ES-I3 (cell line): ENCODE measurements at regions not wholly inside any gene's neighbourhood (a gene's known extent, or its start where the extent isn't known, plus 50 kb on each side); places are given as distances from the start of the nearest gene placed in this dataset.

Experiments used
- H3K36me3 ChIP-seq: 2 replicates; pipeline ENCODE4 v1.6.1; 2013; ENCODE audit warnings: mild to moderate bottlenecking, low read length, control low read depth, moderate library complexity; ENCODE audit not compliant: insufficient read depth
- H3K4me1 ChIP-seq: 2 replicates; pipeline ENCODE4 v1.6.1; 2013; ENCODE audit warnings: mild to moderate bottlenecking, control low read depth, low read length; ENCODE audit not compliant: insufficient read depth
- H3K9ac ChIP-seq: 2 replicates; pipeline ENCODE4 v1.6.1; 2013; ENCODE audit warnings: low read depth, mild to moderate bottlenecking, low read length, moderate library complexity
- H3K9me3 ChIP-seq: 2 replicates; pipeline ENCODE4 v1.6.1; 2013; ENCODE audit warnings: mild to moderate bottlenecking, low read length, moderate library complexity; ENCODE audit not compliant: control insufficient read depth, insufficient read depth

- Histone ChIP-seq H3K9me3 (no peaks in the 10 kb centered on the region), H3K4me1 (peaks cover 19% of the 10 kb centered on the region), H3K36me3 (no peaks in the 10 kb centered on the region), H3K9ac (no peak overlapping the region)
These were observed 122.6 kb downstream of the AQP9 start for GRCh38 chr15:58260725-58261267.

- Histone ChIP-seq H3K9me3 (no peaks in the 10 kb centered on the region), H3K4me1 (peaks cover 19% of the 10 kb centered on the region), H3K9ac (no peak overlapping the region), H3K36me3 (no peaks in the 10 kb centered on the region)
These were observed 123.2 kb downstream of the AQP9 start for GRCh38 chr15:58261368-58261767.

DNA sequence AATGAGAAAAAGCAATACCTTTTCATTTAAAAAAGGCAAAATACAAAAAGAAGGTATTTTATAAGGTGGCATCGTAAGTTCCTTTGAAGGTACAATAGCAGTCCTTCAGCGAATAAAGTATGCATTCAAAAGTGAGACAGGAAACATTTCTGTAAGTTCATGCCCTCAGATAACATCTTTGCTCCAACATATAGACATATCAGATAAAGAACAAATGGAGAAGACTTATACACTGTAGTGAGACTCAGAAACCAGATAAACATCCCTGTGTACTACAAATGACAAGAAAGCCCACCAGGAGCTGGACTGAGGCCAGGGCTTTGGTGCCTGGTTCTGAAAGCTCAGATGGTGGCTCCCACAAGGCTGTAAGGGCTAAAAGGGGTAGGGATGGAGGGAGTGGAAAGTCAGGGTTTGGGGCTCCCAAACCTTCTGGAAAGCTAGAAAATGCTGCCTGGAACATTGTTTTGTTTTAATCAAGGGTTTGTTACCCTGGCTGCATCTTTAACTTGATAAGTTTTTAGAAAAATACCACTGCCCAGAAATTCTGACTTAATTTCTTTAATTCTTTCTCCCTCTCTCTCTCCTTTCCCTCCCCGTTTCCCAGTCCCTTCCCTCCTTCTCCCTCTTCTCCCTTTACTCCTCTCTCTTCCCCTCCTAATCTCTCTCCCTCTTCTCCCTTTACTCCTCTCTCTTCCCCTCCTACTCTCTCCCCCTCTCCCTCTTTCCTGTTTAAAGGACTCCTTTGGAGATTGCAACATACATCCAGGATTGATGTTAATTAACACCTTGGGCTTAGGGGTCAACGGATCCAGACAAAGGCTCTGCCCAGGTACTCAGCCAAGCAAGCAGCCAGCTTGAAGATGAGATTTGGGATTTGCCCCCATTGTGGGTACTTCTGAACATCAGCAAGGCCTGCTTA, 126.1 kb downstream of the AQP9 start:
- peaks cover 19% of the 10 kb centered on the region for H3K4me1 ChIP-seq

DNA sequence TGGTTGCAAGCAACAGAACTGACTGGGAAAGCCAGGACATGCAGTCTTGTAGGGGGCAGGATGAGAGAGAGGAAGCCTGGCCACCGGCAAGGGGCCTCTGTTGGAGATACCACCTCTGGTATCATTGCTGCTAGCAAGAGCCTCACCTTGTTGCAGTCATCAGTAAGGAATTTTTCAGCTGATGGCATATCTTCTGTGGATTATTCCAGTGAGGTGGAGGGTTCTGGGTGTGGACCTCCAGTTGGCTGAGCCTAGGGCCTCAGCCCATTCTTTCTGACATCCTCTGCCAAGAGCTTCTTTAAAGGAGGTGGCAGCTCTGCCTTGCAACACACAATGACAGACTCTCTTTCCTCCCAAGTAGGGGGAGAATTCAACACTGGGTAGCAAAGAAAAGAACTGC, 128.9 kb downstream of the AQP9 start:
- Histone ChIP-seq H3K9ac (no peak overlapping the region), H3K4me1 (no peaks in the 10 kb centered on the region), H3K36me3 (no peaks in the 10 kb centered on the region), H3K9me3 (no peaks in the 10 kb centered on the region; the same call in 1 of the 2 replicates)

More for the DNA sequence above, 126.1 kb downstream of the AQP9 start:
- Histone ChIP-seq H3K9ac (no peak overlapping the region), H3K9me3 (no peaks in the 10 kb centered on the region; the same call in 1 of the 2 replicates), H3K36me3 (no peaks in the 10 kb centered on the region)

DNA sequence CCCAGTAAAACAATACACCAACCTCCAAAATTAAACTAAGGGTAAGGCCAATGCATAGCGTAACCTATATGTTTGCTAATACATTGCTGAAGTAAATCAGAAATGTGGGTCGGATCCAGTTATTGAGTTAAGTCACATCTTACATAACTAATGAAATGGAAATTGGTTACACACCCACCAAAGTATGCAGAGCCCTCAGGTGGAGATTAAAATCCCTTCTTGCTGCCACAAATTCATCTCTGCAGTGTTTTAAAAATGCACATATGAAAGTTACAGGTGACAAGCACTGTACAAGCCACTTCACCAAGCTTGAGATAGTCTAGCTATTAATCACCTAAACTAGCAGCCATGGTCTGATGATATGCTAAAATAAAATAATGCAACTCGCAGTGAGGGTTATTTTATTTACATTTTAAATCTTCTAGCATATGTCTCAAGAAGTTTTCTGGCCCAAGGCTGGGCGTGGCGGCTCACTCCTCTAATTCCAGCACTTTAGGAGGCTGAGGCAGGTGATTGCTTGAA, 130.6 kb downstream of the AQP9 start:
- Histone ChIP-seq H3K36me3 (no peaks in the 10 kb centered on the region), H3K9ac (no peak overlapping the region), H3K4me1 (no peaks in the 10 kb centered on the region)

DNA sequence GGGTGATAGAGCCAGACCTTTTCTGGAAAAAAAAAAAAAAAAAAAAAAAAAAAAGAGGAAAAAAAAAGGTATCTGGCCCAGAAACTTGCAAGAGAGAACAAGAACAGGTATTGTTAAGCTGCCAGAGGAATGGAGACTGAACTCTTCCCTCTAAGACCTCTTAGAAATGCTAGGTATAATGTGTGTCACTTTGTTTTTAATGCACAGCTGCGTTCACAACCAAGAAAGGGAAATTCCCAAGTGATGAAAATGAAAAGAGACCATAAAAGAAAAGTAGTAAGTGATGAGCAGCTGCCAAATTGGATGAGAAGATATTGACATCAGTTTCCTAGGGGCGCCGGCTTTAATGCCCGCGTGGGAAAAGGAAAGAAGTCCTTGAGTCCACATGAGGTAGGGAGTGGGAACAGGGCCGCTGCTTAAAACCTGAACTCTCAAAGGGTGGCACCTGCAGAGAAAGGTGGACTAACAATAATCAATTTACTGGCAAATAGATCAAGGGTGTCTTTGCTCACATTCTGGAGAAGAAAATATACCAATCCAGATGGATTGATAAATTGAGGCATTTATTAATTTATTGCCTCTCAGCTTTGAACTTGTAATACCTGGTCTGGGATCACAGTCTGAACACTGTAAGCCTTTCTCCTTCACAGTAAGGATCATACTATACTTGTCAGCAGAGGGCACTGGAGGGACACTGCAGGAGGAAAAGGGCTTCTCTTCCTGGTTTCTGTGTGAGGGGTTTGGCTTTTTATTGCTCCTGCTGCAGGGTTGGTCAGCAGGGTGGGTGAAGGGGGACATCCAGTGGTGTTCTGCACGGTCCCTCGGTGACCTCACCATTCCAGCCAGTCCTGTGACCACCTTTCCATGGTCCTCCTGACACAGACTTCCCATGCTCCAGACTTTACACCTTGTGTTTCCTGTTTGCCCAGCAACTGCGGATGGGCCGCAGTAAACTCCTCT, 131.6 kb downstream of the AQP9 start:
- no peaks in the 10 kb centered on the region for H3K4me1 ChIP-seq
- no peaks in the 10 kb centered on the region for H3K36me3 ChIP-seq
- H3K9me3 ChIP-seq = no peaks in the 10 kb centered on the region; the same call in 1 of the 2 replicates
- no peak overlapping the region for H3K9ac ChIP-seq

More for the DNA sequence above, 130.6 kb downstream of the AQP9 start:
- no peaks in the 10 kb centered on the region; the same call in 1 of the 2 replicates for H3K9me3 ChIP-seq

DNA sequence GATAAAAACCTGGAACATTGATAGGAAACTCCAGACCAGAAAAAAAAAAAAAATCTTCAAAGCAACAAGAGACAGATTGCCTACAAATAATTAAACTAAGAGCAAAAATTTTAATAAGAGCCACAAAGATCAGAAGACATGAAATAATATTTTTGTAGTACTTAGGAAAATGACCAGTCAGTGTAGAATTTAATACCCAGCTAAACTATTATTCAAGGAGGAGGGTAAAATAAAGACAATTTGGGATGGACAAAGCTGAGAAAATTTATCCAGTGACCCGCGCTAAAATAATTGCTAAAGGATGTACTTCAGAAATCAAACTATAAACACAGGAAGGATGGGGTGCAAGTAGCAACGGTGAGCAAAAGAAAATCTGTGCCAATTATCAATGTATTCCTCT, 133.2 kb downstream of the AQP9 start:
- H3K36me3 ChIP-seq = no peaks in the 10 kb centered on the region
- H3K9ac ChIP-seq = no peak overlapping the region
- H3K4me1 ChIP-seq = no peaks in the 10 kb centered on the region
- no peaks in the 10 kb centered on the region; the same call in 1 of the 2 replicates for H3K9me3 ChIP-seq

GRCh38 chr15:58273104-58273503, 134.9 kb downstream of the AQP9 start:
- Histone ChIP-seq H3K9me3 (no peaks in the 10 kb centered on the region; the same call in 1 of the 2 replicates), H3K4me1 (no peaks in the 10 kb centered on the region), H3K9ac (no peak overlapping the region), H3K36me3 (no peaks in the 10 kb centered on the region)

GRCh38 chr15:58274885-58275284, 136.7 kb downstream of the AQP9 start:
- H3K9me3 ChIP-seq = no peaks in the 10 kb centered on the region; the same call in 1 of the 2 replicates
- H3K9ac ChIP-seq = no peak overlapping the region
- no peaks in the 10 kb centered on the region for H3K36me3 ChIP-seq
- H3K4me1 ChIP-seq = no peaks in the 10 kb centered on the region

DNA sequence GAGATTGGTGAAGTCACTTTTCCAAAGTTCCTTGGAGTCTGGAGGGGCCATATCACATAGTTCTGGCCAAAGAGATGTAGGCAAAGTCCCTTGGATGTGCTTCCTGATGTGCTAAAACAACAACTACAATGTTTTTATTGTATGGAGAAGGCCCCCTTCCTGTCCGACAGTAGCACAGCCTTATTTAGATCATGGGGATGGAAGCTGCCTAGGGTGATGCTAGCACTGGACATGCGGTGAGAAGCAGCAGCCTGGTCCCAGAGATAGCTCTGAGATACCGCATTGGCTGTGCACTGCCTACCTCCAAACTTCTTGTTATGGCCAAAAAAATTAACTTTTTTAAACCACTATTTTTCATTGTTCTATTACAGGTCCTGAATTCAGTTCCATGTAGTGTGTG, 137.6 kb downstream of the AQP9 start:
- Histone ChIP-seq H3K9ac (no peak overlapping the region), H3K36me3 (no peaks in the 10 kb centered on the region), H3K4me1 (no peaks in the 10 kb centered on the region), H3K9me3 (no peaks in the 10 kb centered on the region; the same call in 1 of the 2 replicates)

- Histone ChIP-seq H3K36me3 (no peaks in the 10 kb centered on the region), H3K4me1 (no peaks in the 10 kb centered on the region), H3K9me3 (no peaks in the 10 kb centered on the region; the same call in 1 of the 2 replicates), H3K9ac (no peak overlapping the region)
These were observed 138.7 kb downstream of the AQP9 start for GRCh38 chr15:58276924-58277323.

DNA sequence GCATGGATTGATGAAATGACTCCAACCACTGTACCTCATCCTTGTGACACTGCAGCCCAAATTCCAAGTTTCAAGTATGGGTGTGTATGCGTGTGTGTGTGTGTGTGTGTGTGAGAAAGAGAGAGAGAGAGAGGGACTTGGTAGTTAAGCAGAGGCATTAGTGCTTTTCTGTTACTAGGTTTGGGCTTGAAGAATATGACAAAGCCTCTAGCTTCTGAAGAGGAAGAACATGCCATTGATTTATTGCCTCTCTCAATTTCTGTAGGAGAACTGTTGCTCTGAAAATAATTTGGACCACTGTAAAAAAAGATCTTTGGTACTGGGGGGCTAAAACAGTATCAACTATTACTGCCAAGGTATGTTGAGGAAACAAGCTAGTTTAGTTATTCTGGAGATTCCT, 139.2 kb downstream of the AQP9 start:
- Histone ChIP-seq H3K9me3 (no peaks in the 10 kb centered on the region), H3K9ac (no peak overlapping the region), H3K36me3 (no peaks in the 10 kb centered on the region), H3K4me1 (no peaks in the 10 kb centered on the region)

GRCh38 chr15:58279106-58279505, 140.9 kb downstream of the AQP9 start:
- Histone ChIP-seq H3K4me1 (no peaks in the 10 kb centered on the region), H3K36me3 (no peaks in the 10 kb centered on the region), H3K9ac (no peak overlapping the region), H3K9me3 (no peaks in the 10 kb centered on the region)

DNA sequence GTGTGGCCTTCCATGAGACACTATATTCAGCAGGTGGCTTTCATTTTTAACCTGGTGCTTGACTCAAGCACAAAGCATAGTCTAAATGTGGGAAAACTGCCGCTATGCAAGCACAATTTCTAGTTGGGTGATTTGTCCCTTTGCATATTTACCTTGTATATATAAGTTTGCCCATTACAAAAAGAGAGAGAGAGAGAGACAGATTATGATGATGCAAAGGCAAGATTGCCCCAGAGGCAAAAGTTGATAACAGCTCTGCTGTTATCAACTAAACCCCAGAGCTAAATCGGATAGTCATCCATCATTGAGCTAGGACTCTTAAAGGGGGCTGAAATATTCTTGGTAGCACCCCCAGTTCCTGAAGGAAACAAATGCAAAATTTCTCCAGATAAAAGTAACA, 141.5 kb downstream of the AQP9 start:
- H3K9ac ChIP-seq = no peak overlapping the region
- H3K9me3 ChIP-seq = no peaks in the 10 kb centered on the region
- no peaks in the 10 kb centered on the region for H3K4me1 ChIP-seq
- H3K36me3 ChIP-seq = no peaks in the 10 kb centered on the region
